KMS-11 (cell line): ENCODE measurements at regions not wholly inside any gene's neighbourhood (a gene's known extent, or its start where the extent isn't known, plus 50 kb on each side); places are given as distances from the start of the nearest gene placed in this dataset.

Source experiments
- H2AFZ ChIP-seq: fragments of 200-600 bp; sonication (generic); 2 replicates; pipeline ENCODE4 v1.6.1; 2016; ENCODE audit warnings: antibody characterized with exemption, mixed run types, low read depth
- H3K27ac ChIP-seq: fragments of 200-600 bp; sonication (generic); 2 replicates; pipeline ENCODE4 v1.6.1; 2016; ENCODE audit warnings: mild to moderate bottlenecking, mixed run types
- H3K27me3 ChIP-seq: fragments of 200-600 bp; sonication (generic); 2 replicates; pipeline ENCODE4 v1.6.1; 2017; ENCODE audit warnings: mild to moderate bottlenecking, low read depth, mixed run types, moderate library complexity; ENCODE audit not compliant: insufficient read depth
- H3K36me3 ChIP-seq: fragments of 200-600 bp; sonication (generic); 2 replicates; pipeline ENCODE4 v1.6.1; 2017; ENCODE audit warnings: mild to moderate bottlenecking, mixed run types; ENCODE audit not compliant: insufficient read depth
- H3K4me1 ChIP-seq: fragments of 200-600 bp; sonication (generic); 2 replicates; pipeline ENCODE4 v1.6.1; 2016; ENCODE audit warnings: mild to moderate bottlenecking, low read depth, mixed run types; ENCODE audit not compliant: poor library complexity, severe bottlenecking
- H3K4me2 ChIP-seq: fragments of 200-600 bp; sonication (generic); 2 replicates; pipeline ENCODE4 v1.7.0; 2016; ENCODE audit warnings: mild to moderate bottlenecking, mixed run types
- H3K4me3 ChIP-seq: fragments of 200-600 bp; sonication (generic); IDR thresholded peaks from 2 replicates; pipeline ENCODE4 v1.6.1; 2017; ENCODE audit warnings: low read depth, low read length, mixed read lengths; ENCODE audit not compliant: insufficient read depth
- H3K79me2 ChIP-seq: fragments of 200-600 bp; sonication (generic); 2 replicates; pipeline ENCODE4 v1.6.1; 2016; ENCODE audit warnings: low read depth, mixed run types; ENCODE audit not compliant: insufficient read depth
- H3K9ac ChIP-seq: fragments of 200-600 bp; sonication (generic); 2 replicates; pipeline ENCODE4 v1.6.1; 2016; ENCODE audit warnings: mild to moderate bottlenecking, mixed run types
- H4K20me1 ChIP-seq: fragments of 200-600 bp; sonication (generic); 2 replicates; pipeline ENCODE4 v1.6.1; 2016; ENCODE audit warnings: mild to moderate bottlenecking, mixed run types; ENCODE audit not compliant: insufficient read depth
- CTCF ChIP-seq: fragments of 200-600 bp; sonication (generic); conservative IDR thresholded peaks from 2 replicates; pipeline ENCODE4 v1.6.1; 2017; ENCODE audit warnings: low read depth, mild to moderate bottlenecking, antibody characterized with exemption, low read length, moderate library complexity, mixed read lengths

- H3K79me2 ChIP-seq = no peaks in the 10 kb centered on the region
- no peak overlapping the region for H3K9ac ChIP-seq
- H3K27ac ChIP-seq = no peak overlapping the region
- no peak overlapping the region for H3K4me2 ChIP-seq
- no peaks in the 10 kb centered on the region for H4K20me1 ChIP-seq
- H3K4me3 ChIP-seq = no peak overlapping the region
- no peaks in the 10 kb centered on the region for H3K27me3 ChIP-seq
- H2AFZ ChIP-seq = no peak overlapping the region
- H3K36me3 ChIP-seq = no peaks in the 10 kb centered on the region
- H3K4me1 ChIP-seq = no peaks in the 10 kb centered on the region
- no peak for TF ChIP-seq CTCF
Observed at GRCh38 chr12:124383028-124383427, 88.1 kb downstream of the RFLNA start.

- no peak overlapping the region for H3K4me3 ChIP-seq
- no peak overlapping the region for H2AFZ ChIP-seq
- no peaks in the 10 kb centered on the region for H4K20me1 ChIP-seq
- no peak overlapping the region for H3K9ac ChIP-seq
- TF ChIP-seq CTCF = no peak
- no peaks in the 10 kb centered on the region for H3K79me2 ChIP-seq
- no peak overlapping the region for H3K27ac ChIP-seq
- no peaks in the 10 kb centered on the region for H3K36me3 ChIP-seq
- H3K27me3 ChIP-seq = no peaks in the 10 kb centered on the region
- H3K4me2 ChIP-seq = no peak overlapping the region
- H3K4me1 ChIP-seq = no peaks in the 10 kb centered on the region
Observed at GRCh38 chr12:124381456-124382296, 86.8 kb downstream of the RFLNA start.

- no peak for TF ChIP-seq CTCF
- no peak overlapping the region for H3K9ac ChIP-seq
- H3K4me2 ChIP-seq = no peak overlapping the region
- H2AFZ ChIP-seq = no peak overlapping the region
- H4K20me1 ChIP-seq = no peaks in the 10 kb centered on the region
- no peaks in the 10 kb centered on the region for H3K79me2 ChIP-seq
- H3K4me3 ChIP-seq = no peak overlapping the region
- H3K27ac ChIP-seq = no peak overlapping the region
- no peaks in the 10 kb centered on the region for H3K4me1 ChIP-seq
- H3K36me3 ChIP-seq = no peaks in the 10 kb centered on the region
- no peaks in the 10 kb centered on the region for H3K27me3 ChIP-seq
Observed at GRCh38 chr12:124380796-124381455, 86.0 kb downstream of the RFLNA start.

GRCh38 chr12:124379938-124380754 lies 85.3 kb downstream of the RFLNA start:
- Histone ChIP-seq H3K79me2 (no peaks in the 10 kb centered on the region), H2AFZ (no peak overlapping the region), H3K4me1 (no peaks in the 10 kb centered on the region), H3K27ac (no peak overlapping the region), H3K4me3 (no peak overlapping the region), H3K4me2 (no peak overlapping the region), H4K20me1 (no peaks in the 10 kb centered on the region), H3K36me3 (no peaks in the 10 kb centered on the region), H3K27me3 (no peaks in the 10 kb centered on the region), H3K9ac (no peak overlapping the region)
- TF ChIP-seq CTCF = no peak
